GM12872 (cell line): ENCODE measurements at regions not wholly inside any gene's neighbourhood (a gene's known extent, or its start where the extent isn't known, plus 50 kb on each side); places are given as distances from the start of the nearest gene placed in this dataset.

Source experiments
- TF ChIP-seq, protein P1 (sequence below): IDR thresholded peaks from 3 replicates; pipeline ENCODE4 v1.5.1; 2011; ENCODE audit warnings: low read depth, mild to moderate bottlenecking, low read length, moderate library complexity; ENCODE audit not compliant: insufficient read depth

DNA sequence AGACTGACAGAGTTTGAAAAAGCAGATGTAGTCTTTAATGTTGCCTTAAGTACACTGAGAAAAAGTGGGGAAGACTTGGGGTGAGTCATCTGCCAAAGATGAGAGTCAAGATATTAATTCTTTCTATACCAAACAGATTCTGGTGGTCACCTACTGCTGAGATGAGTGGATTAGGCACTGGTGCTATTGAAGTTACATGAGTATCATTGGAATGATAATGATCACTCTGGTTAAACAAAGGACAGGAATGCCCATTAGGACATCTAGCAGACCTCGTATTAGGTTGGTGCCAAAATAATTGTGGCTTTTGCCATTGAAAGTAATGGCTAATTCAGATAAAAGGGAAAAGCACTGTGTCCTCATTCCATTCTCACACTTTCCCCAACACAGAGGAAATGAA lies 1588.9 kb downstream of the KCNT2 start:
- TF ChIP-seq, protein P1, sequence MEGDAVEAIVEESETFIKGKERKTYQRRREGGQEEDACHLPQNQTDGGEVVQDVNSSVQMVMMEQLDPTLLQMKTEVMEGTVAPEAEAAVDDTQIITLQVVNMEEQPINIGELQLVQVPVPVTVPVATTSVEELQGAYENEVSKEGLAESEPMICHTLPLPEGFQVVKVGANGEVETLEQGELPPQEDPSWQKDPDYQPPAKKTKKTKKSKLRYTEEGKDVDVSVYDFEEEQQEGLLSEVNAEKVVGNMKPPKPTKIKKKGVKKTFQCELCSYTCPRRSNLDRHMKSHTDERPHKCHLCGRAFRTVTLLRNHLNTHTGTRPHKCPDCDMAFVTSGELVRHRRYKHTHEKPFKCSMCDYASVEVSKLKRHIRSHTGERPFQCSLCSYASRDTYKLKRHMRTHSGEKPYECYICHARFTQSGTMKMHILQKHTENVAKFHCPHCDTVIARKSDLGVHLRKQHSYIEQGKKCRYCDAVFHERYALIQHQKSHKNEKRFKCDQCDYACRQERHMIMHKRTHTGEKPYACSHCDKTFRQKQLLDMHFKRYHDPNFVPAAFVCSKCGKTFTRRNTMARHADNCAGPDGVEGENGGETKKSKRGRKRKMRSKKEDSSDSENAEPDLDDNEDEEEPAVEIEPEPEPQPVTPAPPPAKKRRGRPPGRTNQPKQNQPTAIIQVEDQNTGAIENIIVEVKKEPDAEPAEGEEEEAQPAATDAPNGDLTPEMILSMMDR = no peak

DNA sequence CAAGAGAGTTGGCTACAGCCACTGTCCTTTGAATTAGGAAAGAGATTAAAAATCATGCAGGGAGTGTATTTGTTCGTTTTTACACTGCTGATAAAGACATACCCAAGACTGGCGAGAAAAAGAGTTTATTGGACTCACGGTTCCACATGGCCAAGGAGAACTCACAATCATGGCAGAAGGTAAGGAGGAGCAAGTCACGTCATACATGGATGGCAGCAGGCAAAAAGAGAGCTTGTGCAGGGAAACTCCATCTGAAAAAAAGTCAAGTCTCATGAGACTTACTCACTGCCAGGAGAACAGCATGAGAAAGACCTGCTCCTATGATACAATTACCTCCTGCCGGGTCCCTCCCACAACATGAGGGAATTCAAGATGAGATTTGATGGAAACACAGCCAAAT lies 1595.2 kb downstream of the KCNT2 start:
- TF ChIP-seq, protein P1 = no peak

DNA sequence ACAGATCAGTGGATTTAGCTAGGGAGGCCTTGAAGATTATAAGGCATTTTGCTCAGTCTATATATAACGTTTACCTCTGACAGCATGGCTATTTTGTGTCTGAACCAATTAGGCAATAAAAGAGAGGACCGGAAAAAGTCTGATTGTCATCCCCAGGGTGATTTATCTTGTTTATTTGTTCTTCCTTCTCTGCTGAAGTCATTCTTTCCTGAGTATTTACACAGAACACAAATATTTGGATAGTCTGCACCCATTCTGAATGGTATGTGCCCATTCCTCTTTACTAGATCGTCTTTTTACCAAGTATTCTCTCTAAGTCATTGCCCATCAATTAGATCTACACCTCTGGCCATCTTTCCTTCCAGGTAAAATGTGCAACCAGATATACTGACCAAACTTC lies 1602.9 kb downstream of the KCNT2 start:
- TF ChIP-seq, protein P1 = no peak

DNA sequence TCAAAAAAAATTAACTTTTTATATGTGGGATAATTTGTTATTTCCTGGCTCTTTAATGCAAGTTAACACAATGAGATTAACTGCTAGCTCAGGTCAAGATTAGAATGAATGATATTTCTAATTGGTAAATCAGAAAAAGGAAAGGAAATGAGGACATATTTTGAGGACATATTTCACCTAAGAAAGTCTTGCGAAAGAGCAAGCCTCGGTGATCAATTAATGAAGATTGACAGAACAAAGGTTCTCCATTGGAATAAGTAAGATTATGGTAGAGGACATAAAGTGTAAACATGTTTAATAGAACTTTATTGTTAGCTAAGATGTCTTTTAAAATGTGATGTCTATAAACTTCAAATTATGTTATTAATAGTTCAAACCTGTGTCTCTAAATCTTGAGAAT lies 1617.8 kb downstream of the KCNT2 start:
- TF ChIP-seq, protein P1 = no peak

DNA sequence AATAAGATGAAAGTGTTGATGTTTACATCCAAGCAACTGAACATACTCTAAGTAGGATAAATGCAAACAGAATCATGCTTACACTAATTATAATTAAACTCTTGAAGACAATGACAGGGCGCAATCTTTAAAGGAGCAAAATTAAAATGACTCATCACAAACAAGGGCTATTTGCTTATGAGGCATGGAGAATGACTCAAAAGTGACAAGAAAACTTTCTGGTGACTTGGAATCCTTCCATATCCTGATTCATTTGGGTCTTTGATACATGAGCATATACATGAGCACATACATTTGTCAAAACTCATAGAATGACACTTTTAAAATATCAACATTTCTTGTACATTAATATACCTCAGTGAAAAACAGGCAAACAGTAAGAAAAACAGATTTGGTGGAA lies 1632.3 kb downstream of the KCNT2 start:
- TF ChIP-seq, protein P1 = no peak

DNA sequence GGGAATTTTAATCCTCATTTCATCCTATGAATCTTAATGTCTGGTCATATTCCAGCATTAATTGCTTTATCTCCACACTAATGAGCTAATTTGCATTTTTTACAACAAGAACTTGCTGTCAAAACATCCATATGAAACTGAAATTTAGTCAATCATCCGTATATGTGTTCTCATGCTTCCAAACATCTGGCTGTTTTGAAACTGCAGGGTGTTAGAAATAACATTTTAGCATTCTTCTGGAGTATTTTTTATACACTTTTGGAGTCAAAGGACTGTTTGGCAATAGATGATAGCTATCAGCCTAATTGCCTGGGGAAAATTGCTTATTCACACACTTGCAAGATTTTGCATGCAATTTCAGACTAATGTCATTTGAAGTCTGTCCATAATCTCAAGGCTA lies 1639.3 kb downstream of the KCNT2 start:
- TF ChIP-seq, protein P1 = no peak

DNA sequence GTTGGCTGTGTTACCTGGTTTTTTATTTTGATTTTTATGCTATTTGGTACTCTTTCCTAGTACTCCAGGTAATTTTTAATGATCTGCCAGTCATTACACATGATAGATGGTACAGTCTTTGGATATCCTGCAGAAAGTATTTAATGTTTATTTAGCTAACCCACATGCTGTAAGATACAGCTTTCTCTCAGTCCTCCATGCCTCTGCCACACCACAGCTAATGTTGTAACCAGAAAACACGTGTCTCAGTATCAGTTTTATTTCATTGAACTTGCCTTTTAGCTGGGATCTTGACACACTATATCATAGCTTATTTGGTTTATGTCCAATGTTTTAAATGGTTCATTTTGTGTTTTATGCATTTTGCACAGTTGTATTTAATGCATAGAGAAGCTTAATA lies 1648.4 kb downstream of the KCNT2 start:
- TF ChIP-seq, protein P1 = no peak

DNA sequence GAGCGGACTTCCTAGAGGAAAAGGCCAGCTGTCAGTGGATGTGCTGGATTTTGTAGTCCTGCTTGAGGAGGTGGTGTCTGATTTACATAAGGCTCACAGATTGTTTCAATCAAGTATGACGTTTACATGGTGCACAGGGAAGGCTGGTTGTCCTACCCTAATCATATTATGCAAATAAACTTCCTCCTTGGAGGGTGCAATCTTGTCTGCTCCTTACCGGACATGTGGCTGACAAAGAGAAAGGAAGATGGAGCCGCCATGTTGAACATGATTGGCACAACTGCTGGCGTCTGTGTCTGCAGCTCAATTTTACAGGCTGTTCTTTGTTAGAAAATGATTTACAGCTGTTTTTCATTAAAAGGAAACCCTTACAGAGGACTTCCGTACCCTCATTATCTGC lies 1656.1 kb downstream of the KCNT2 start:
- TF ChIP-seq, protein P1 = no peak
